Medulla oblongata (tissue), 1 donor: ENCODE measurements at regions not wholly inside any gene's neighbourhood (a gene's known extent, or its start where the extent isn't known, plus 50 kb on each side); places are given as distances from the start of the nearest gene placed in this dataset.
"Not testable (repeated sequence)": the region's sequence is repeated elsewhere in the genome, so short reads cannot be mapped to it uniquely, and the experiment has no call there.

Source experiments
- DNase-seq: peaks from one replicate; pipeline ENCODE4 v3.0.0-alpha.2; 2015; ENCODE audit errors: extremely low spot score

- DNase-seq = not testable (repeated sequence)
Observed at GRCh38 chr1:55784941-55785450, 569.8 kb upstream of the USP24 start.

GRCh38 chr1:55781944-55782482 is 566.8 kb upstream of the USP24 start:
- DNase-seq = peak; percentile 2

- DNase-seq = no peak
Observed at GRCh38 chr1:55781003-55781402, 565.8 kb upstream of the USP24 start.

GRCh38 chr1:55777545-55777944 is 562.4 kb upstream of the USP24 start:
- DNase-seq = no peak

- DNase-seq = no peak
Observed at GRCh38 chr1:55775007-55775406, 559.8 kb upstream of the USP24 start.

- DNase-seq = no peak
Observed at GRCh38 chr1:55774446-55774845, 559.3 kb upstream of the USP24 start.

- DNase-seq = no peak
Observed at GRCh38 chr1:55773211-55773940, 558.2 kb upstream of the USP24 start.

GRCh38 chr1:55768327-55768952 is 553.3 kb upstream of the USP24 start:
- no peak for DNase-seq

GRCh38 chr1:55767171-55767570 is 552.0 kb upstream of the USP24 start:
- no peak for DNase-seq

- not testable (repeated sequence) for DNase-seq
Observed at GRCh38 chr1:55765505-55765904, 550.3 kb upstream of the USP24 start.

- no peak for DNase-seq
Observed at GRCh38 chr1:55751776-55752175, 536.6 kb upstream of the USP24 start.

- no peak for DNase-seq
Observed at GRCh38 chr1:55750628-55750995, 535.4 kb upstream of the USP24 start.

GRCh38 chr1:55749975-55750627 is 534.9 kb upstream of the USP24 start:
- no peak for DNase-seq

- DNase-seq = no peak
Observed at GRCh38 chr1:55747408-55747841, 532.3 kb upstream of the USP24 start.

GRCh38 chr1:55746710-55747109 is 531.5 kb upstream of the USP24 start:
- DNase-seq = no peak

GRCh38 chr1:55741516-55741915 is 526.4 kb upstream of the USP24 start:
- DNase-seq = peak; percentile 22

- DNase-seq = no peak
Observed at GRCh38 chr1:55735106-55735505, 519.9 kb upstream of the USP24 start.

- no peak for DNase-seq
Observed at GRCh38 chr1:55726994-55727393, 511.8 kb upstream of the USP24 start.

GRCh38 chr1:55725378-55725777 is 510.2 kb upstream of the USP24 start:
- no peak for DNase-seq

GRCh38 chr1:55724551-55725325 is 509.6 kb upstream of the USP24 start:
- DNase-seq = no peak

- no peak for DNase-seq
Observed at GRCh38 chr1:55723001-55723400, 507.8 kb upstream of the USP24 start.

GRCh38 chr1:55720261-55720660 is 505.1 kb upstream of the USP24 start:
- no peak for DNase-seq
